NCI-H1417 treated with DMSO at 0.1 percent for 48 hours (cell line): ENCODE measurements at regions not wholly inside any gene's neighbourhood (a gene's known extent, or its start where the extent isn't known, plus 50 kb on each side); places are given as distances from the start of the nearest gene placed in this dataset.
"Not testable (repeated sequence)": the region's sequence is repeated elsewhere in the genome, so short reads cannot be mapped to it uniquely, and the experiment has no call there.

Experiments
- DNase-seq: peaks from one replicate; lab custom pipeline; 2025; lab: John Stamatoyannopoulos, UW

GRCh38 chr7:153942036-153942435, 110.2 kb upstream of the DPP6 start:
- DNase-seq: no peak

- no peak for DNase-seq
Observed at GRCh38 chr7:153943457-153943856, 108.7 kb upstream of the DPP6 start.

- no peak for DNase-seq
Observed at GRCh38 chr7:153943861-153944260, 108.3 kb upstream of the DPP6 start.

- no peak for DNase-seq
Observed at GRCh38 chr7:153948060-153948459, 104.1 kb upstream of the DPP6 start.

DNA sequence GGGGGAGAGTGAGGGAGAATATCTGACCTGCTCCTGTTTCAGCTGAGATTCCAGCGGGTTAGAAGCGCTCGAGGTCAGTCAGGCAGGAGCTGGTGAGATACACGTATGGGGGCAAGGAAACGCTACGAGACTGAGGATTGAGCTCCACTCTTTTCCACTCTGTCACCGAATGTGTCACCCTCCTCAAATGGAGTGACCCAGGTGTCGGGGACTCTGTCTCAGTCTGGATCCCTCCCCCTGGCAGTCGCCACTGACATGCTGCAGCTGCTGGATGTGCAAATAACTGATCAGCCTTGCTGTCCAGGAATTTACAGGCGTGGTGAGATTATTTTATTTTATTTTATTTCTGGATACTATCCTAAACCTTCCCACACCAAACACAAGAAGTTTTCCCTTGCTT, 100.9 kb upstream of the DPP6 start:
- DNase-seq: no peak

DNA sequence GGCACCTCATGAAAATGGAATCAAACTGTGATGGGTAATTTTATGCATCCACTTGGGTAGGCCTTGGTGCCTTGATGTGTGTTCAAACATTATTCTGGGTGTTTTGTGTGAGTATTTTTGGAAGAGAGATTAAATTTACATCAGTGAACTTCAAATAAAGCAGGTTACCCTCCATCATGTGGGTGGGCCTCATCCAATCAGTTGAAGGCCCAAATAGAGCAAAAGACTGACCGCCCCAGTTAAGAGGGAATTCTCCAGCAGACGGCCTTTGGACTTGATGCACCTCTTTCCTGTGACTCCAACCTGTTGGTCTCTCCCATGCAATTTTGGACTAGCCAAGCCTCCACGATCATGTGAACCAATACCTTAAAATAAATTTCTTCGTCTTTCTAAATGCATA, 97.7 kb upstream of the DPP6 start:
- DNase-seq: no peak

GRCh38 chr7:153957677-153958076, 94.5 kb upstream of the DPP6 start:
- not testable (repeated sequence) for DNase-seq

DNA sequence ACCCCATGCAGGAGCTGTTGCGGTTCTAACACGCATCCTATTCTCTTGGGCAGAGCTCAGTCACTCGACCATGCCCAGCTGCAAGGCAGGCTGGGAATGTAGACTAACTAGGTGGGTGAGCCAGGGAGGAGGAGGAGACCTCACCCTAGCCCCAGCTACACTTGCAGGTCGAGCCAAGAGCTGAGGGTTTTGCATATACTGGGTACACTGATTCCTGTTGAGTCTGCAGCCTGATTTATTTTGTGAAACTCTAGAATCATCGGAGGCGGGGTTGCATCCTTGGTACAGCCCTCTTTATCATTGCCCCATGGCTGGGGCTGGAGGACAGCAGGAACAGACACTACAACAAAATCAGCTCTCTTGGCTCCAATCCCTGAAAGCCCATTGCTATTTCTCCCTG, 93.8 kb upstream of the DPP6 start:
- not testable (repeated sequence) for DNase-seq

DNA sequence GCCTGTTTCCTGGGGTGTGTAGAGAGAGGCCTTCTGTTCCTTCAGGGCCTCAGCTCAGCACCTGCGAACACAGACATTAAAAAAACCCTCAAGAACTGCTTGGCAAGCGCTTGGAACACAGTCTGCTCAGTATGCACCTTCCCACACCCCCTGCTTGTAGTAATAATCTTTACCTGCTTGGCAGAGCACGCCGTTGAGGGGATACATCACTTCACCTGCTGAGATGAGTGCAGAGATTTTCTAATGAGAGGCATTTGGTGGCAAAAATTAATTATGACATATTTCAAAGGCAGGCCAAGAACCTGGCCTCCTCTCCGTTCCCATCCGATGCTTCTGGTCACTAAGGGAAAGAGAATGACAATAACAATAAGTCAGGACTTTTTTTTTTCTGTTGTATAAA, 93.4 kb upstream of the DPP6 start:
- DNase-seq: not testable (repeated sequence)

GRCh38 chr7:153964481-153965112, 87.6 kb upstream of the DPP6 start:
- DNase-seq: not testable (repeated sequence)

DNA sequence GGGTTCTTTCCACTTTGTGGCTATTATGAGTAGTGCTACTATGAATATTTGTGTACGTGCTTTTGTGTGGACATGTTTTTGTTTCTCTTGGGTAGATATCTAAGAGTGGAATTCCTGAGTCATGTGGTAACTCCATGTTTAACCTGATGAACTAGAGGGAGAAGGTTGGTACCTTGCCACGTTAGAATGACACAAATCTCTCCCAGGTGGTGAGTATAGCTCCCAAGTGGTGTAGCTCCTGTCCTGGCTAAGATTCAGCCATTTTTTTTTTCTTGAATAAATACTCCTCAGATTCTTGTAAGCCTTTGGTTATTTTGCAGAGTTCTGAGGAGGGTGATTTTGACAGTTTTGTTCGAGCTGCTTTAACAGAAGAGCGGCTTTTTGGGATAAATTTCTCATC, 83.2 kb upstream of the DPP6 start:
- DNase-seq: not testable (repeated sequence)

DNA sequence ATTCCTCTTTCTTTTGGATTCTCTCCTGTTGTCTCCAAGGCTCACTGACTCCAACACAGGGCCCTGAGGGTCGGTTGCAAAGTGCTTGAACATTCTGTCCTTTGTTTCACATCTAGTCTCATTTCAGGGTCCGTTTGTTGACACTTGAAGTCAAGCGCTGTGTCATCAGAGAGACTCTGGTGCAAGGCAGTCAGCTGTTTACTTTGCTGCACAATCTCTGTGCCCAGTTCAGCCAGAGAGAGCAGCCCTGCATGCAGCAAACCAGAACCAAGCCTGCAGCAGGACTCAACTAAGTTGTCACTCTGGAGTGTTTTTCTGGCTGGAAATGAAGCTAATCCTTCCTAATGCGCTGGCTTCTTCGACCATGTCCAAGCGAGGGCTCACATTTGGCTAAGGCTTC, 77.6 kb upstream of the DPP6 start:
- not testable (repeated sequence) for DNase-seq

DNA sequence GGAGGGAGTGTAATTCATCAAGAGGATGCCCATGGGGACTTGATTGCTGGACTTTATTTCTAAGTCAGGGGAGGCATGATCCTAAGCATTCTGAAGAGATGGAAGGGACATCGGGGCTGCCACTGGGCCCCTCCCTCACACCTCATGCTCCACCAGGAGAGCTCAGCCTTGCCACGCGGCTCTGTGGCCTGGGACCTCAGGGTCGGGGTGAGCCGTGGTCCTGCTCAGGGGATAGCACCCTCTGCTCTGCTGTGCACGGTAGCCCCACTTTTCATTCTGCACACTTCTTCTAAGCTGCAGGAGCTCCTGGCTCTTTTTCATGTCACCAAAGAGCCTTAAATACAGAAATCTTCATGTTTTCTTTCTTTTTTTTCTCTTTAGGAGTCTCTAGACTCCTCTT, 75.5 kb upstream of the DPP6 start:
- DNase-seq: not testable (repeated sequence)

DNA sequence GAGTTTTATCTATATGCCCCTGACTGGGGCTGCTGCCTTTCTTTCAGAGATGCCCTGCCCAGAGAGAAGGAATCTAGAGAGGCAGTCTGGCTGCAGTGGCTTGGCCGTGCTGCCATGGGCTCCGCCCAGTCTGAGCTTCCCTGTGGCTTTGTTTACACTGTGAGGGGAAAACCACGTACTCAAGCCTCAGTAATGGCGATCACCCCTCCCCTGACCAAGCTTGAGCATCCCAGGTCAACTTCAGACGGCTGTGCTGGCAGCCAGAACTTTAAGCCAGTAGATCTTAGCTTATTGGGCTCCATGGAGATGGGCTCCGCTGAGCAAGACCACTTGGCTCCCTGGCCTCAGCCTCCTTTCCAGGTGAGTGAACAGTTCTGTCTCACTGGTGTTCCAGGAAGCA, 69.0 kb upstream of the DPP6 start:
- not testable (repeated sequence) for DNase-seq

- DNase-seq: not testable (repeated sequence)
Observed at GRCh38 chr7:153989066-153989627, 63.1 kb upstream of the DPP6 start.

GRCh38 chr7:153989742-153990425, 62.3 kb upstream of the DPP6 start:
- not testable (repeated sequence) for DNase-seq

DNA sequence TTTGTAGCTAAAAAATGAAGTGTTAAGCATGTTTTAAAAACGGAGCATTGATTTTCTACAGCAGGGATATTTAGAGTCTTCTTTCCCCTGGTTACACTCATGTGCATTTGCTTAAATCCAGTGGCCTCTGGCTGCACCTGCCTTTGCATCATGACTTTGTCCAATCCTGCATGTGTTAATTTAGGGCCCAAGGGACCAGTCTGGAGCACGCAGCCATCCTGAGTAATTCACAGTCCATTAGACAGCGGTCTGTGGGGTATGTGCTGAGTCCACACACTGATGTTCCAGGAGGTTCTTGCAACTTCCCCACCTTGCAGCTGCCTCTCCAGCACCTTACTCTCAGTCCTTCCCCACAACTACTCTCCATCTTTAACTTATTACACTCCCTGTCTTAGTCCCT, 60.7 kb upstream of the DPP6 start:
- DNase-seq: not testable (repeated sequence)

DNA sequence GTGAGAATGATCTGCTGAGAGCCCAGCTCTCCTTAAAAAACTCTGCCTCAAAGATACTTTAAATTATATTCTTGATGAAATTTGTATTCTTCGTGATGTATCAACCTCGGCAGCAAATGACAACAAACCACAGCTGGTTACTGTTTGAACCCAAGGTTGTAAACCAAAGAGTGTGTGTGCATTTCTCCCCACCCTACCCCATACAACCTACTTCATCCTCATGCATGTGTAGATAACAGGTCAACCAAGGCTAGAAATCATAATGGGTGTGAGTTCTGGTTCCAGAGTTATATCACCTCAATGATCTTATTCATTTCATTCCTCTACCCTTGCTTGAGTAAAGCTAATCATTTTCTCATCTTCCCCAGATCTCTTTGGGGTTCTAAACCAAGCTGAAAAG, 58.8 kb upstream of the DPP6 start:
- DNase-seq: not testable (repeated sequence)

GRCh38 chr7:153998896-153999295, 53.3 kb upstream of the DPP6 start:
- not testable (repeated sequence) for DNase-seq
